Activated CD4-positive, alpha-beta T cell treated with anti-CD3 and anti-CD28 coated beads for 36 hours (primary cell): ENCODE measurements at regions not wholly inside any gene's neighbourhood (a gene's known extent, or its start where the extent isn't known, plus 50 kb on each side); places are given as distances from the start of the nearest gene placed in this dataset.

Source experiments
- ATAC-seq: fragments of 200-7000 bp; cut with Tn5 transposase; one replicate; pipeline ENCODE4 v1.10.0; 2021; ENCODE audit warnings: mild to moderate bottlenecking, moderate library complexity
- CTCF ChIA-PET: fragments of 350-600 bp; sonication (Branson Sonifier 250); formaldehyde crosslinking; loops from one replicate; lab custom pipeline; 2021; ENCODE audit warnings: antibody characterized with exemption; lab: Charles Lee
- POLR2A ChIA-PET: fragments of 350-600 bp; sonication (Branson Sonifier 250); formaldehyde crosslinking; loops from one replicate; lab custom pipeline; 2021; ENCODE audit warnings: antibody characterized with exemption, inconsistent platforms; lab: Charles Lee
- DNase-seq: peaks from one replicate; pipeline ENCODE4 v3.0.0-alpha.2; 2020
- H3K27ac Mint-ChIP-seq: one replicate; pipeline ENCODE4 v1.8.0; 2021; ENCODE audit warnings: mixed read lengths
- H3K27me3 Mint-ChIP-seq: one replicate; pipeline ENCODE4 v1.8.0; 2021; ENCODE audit warnings: mixed read lengths
- H3K36me3 Mint-ChIP-seq: one replicate; pipeline ENCODE4 v1.8.0; 2021; ENCODE audit warnings: low read depth, mixed read lengths
- H3K4me1 Mint-ChIP-seq: one replicate; pipeline ENCODE4 v1.8.0; 2021; ENCODE audit warnings: mixed read lengths
- H3K4me3 Mint-ChIP-seq: one replicate; pipeline ENCODE4 v1.8.0; 2021; ENCODE audit warnings: mild to moderate bottlenecking, moderate library complexity, mixed read lengths
- H3K9me3 Mint-ChIP-seq: one replicate; pipeline ENCODE4 v1.8.0; 2021; ENCODE audit warnings: low read depth, mixed read lengths
- intact Hi-C, 2 experiments: fragments of 100-400 bp; cut with DNase I in 1 of 2; cut with micrococcal nuclease in 1 of 2; formaldehyde crosslinking; loops; one replicate each; pipeline versions ENCODE4 v1.14.2 to v1.15.1; 2022 to 2024; cut with DNase I, micrococcal nuclease

DNA sequence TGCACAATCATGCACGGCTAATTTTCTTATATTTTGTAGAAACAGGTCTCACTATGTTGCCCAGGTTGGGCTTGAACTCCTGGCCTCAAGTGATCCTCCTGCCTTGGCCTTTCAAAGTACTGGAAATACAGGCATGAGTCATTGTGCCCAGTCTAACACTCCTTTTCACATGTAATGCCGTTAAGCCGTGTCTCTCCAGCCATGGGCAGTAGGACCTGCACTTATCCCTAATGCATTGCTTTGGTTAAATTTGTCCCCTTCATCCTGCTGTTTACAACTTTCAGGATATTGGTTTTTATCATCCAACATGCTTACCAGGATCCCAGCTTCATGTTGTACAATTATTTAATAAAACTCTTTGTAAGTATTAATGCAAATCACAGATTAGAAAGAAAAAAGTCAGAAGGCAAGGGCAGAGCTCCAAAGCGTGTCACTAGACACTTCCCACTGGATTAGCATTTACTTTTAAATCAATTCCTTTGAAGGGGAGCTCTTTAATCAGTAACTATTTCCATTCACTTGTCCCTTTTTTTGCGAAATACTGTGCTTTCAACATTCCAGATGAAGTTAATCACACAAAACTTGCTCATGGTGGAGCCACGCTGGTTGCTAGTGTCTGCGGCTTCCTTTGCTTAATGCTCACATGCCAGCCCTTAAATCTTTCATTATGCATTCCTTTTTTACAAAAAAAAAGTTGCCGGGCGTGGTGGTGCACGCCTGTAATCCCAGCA is 256.0 kb upstream of the AUTS2 start:
- DNase-seq (no peak), ATAC-seq (no peak)
- ChIA-PET CTCF (interaction anchor here (0.6 to 0.7 kb wide), 2 partner anchors 12 to 40 kb away, joined by 3 read pairs; no protein-coding TSS in a partner anchor), POLR2A (no interaction called here)
- intact Hi-C loops: no loop called here
- Mint-ChIP-seq H3K4me1 (no peaks in the 10 kb centered on the region), H3K27ac (no peak overlapping the region), H3K4me3 (no peak overlapping the region), H3K36me3 (no peaks in the 10 kb centered on the region), H3K27me3 (peaks cover 2% of the 10 kb centered on the region), H3K9me3 (peaks cover 7% of the 10 kb centered on the region)

DNA sequence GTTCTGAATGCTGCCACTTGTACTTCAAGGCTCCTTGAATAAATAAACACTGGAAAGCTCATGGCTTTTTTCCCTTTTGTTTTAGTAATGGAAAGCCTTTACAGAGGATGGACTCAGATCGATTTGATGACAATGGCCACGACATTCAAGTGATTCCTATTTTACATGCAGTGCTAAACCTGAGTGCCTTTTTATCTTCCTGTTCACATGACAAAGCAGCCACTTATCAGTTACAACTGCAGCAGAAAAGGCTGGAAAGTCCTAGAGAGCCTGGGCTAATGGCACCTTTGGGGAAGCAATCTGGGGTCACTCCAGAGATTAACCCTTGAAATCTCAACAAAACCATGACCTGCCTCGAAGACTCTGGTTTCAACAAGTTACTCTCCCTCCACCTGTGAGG is 249.0 kb upstream of the AUTS2 start:
- peaks cover 2% of the 10 kb centered on the region for H3K9me3 Mint-ChIP-seq
- ATAC-seq (no peak), DNase-seq (no peak)
- CTCF ChIA-PET: interaction anchor here (1.1 kb wide), 1 partner anchor 18 kb away, joined by 3 read pairs; no protein-coding TSS in a partner anchor
- no peak overlapping the region for H3K4me3 Mint-ChIP-seq
- H3K36me3 Mint-ChIP-seq: no peaks in the 10 kb centered on the region
- POLR2A ChIA-PET: no interaction called here
- intact Hi-C loops: no loop called here
- no peaks in the 10 kb centered on the region for H3K27me3 Mint-ChIP-seq
- H3K4me1 Mint-ChIP-seq: no peaks in the 10 kb centered on the region
- no peak overlapping the region for H3K27ac Mint-ChIP-seq

DNA sequence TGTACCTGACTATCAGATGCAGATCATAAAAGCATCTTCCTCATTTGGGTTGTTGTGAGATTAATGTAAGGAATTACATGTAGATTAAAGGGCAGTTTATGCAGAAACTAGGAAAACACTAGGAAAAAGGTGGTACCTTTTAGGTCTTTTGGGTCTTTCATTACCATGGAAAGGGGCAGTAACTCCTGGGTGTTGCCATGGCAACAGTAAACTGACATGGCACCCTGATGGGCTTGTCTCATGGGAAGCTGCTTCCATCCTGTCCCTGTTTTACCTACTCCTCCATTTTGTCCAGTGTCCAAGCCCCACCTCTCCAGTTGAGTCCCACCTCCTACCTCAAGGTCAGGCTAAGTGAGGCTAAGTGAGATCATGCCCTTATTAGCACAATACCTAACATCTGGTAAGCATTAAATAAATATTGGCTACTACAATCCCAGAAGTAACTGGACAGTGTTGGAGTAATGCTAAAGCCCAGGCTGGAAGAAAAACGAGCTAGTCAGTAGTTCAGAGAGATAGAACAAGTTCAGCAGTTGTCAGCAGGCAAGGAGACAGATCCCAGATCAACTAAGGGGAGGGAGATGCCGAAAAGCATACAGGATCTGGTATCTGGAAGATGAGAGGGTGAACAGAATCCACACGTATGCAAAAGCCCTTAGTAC is 240.0 kb upstream of the AUTS2 start:
- no peaks in the 10 kb centered on the region for H3K36me3 Mint-ChIP-seq
- DNase-seq (no peak), ATAC-seq (no peak)
- ChIA-PET POLR2A (no interaction called here), CTCF (interaction anchor here (0.6 kb wide), 1 partner anchor 9 kb away, joined by 3 read pairs; no protein-coding TSS in a partner anchor)
- H3K4me1 Mint-ChIP-seq: no peaks in the 10 kb centered on the region
- H3K27me3 Mint-ChIP-seq: no peaks in the 10 kb centered on the region
- no peaks in the 10 kb centered on the region for H3K9me3 Mint-ChIP-seq
- H3K4me3 Mint-ChIP-seq: no peak overlapping the region
- no peak overlapping the region for H3K27ac Mint-ChIP-seq
- intact Hi-C loops: no loop called here

DNA sequence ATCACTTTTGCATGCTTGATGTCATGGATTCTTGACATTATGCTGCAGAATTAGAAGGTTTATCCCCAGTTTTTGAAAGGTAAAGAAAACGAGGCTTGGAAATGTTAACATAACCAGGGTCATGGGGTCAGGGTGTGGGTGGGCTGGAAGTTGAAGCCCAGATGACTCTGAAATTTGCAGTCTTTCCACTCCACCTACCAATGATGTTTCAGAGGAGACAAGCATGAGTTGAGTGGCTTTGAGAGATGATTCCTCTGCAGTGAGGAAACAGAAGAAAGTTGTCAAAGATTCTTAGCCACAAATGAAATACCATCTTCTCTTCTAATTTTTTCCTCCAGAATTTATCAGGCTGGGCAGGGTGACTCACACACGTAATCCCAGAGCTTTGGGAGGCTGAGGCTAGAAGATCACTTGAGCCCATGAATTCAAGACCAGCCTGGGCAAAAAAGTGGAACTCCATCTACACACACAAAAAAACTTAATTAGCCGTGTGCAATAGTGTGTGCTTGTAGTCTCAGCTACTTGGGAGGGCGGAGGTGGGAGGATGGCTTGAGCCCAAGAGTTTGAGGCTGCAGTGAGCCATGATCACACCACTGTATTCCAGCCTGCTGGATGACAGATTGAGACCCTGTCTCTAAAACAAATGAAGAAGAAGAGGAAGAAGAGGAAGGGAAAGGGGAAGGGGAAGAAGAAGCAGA is 239.1 kb upstream of the AUTS2 start:
- ATAC-seq (no peak), DNase-seq (no peak)
- no peak overlapping the region for H3K27ac Mint-ChIP-seq
- no peaks in the 10 kb centered on the region for H3K9me3 Mint-ChIP-seq
- H3K36me3 Mint-ChIP-seq: no peaks in the 10 kb centered on the region
- intact Hi-C loops: no loop called here
- POLR2A ChIA-PET: no interaction called here
- no peak overlapping the region for H3K4me3 Mint-ChIP-seq
- H3K4me1 Mint-ChIP-seq: no peaks in the 10 kb centered on the region
- H3K27me3 Mint-ChIP-seq: no peaks in the 10 kb centered on the region
- CTCF ChIA-PET: no interaction called here

DNA sequence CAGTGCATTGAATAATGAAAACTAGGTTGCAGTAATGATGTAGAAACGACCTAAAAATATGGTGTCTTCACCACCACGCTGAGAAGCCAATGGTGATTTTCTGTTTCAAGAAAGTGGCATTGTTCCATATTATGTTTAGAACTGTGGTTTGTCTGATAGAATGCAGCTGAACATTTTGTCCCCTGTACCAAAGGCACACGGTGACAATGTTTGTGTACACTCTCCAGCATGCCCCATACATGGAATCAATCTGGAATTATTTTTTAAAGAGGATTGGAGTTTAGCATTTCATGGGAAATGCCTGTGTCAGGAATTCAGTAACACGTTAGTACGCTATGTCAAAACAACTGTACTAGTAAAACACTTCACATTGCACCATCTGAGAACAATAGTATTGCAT is 237.4 kb upstream of the AUTS2 start:
- ATAC-seq: no peak
- H3K4me3 Mint-ChIP-seq: no peak overlapping the region
- no peaks in the 10 kb centered on the region for H3K4me1 Mint-ChIP-seq
- ChIA-PET CTCF (no interaction called here), POLR2A (no interaction called here)
- no peaks in the 10 kb centered on the region for H3K27me3 Mint-ChIP-seq
- H3K36me3 Mint-ChIP-seq: no peaks in the 10 kb centered on the region
- intact Hi-C loops: no loop called here
- no peaks in the 10 kb centered on the region for H3K9me3 Mint-ChIP-seq
- DNase-seq: no peak
- no peak overlapping the region for H3K27ac Mint-ChIP-seq

DNA sequence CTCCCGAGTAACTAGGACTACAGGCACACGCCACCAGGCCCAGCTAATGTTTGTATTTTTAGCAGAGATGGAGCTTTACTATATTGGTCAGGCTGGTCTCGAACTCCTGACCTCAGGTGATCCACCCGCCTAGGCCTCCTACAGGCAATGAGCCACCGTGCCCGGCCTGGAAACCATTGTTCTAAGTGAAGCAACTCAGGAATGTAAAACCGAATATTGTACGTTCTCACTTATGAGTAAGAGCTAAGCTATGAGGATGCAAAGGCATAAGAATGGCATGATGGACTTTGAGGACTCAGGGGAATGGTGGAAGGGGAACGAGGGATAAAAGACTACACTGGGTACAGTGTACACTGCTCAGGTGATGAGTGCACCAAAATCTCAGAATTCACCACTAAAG is 235.1 kb upstream of the AUTS2 start:
- ChIA-PET POLR2A (interaction anchor here (0.6 kb wide), 1 partner anchor 14 kb away, joined by 4 read pairs; no protein-coding TSS in a partner anchor), CTCF (no interaction called here)
- Mint-ChIP-seq H3K27me3 (no peaks in the 10 kb centered on the region), H3K36me3 (no peaks in the 10 kb centered on the region), H3K4me3 (no peak overlapping the region), H3K4me1 (no peaks in the 10 kb centered on the region), H3K27ac (no peak overlapping the region), H3K9me3 (no peaks in the 10 kb centered on the region)
- intact Hi-C loops: no loop called here
- DNase-seq: no peak
- ATAC-seq: no peak

DNA sequence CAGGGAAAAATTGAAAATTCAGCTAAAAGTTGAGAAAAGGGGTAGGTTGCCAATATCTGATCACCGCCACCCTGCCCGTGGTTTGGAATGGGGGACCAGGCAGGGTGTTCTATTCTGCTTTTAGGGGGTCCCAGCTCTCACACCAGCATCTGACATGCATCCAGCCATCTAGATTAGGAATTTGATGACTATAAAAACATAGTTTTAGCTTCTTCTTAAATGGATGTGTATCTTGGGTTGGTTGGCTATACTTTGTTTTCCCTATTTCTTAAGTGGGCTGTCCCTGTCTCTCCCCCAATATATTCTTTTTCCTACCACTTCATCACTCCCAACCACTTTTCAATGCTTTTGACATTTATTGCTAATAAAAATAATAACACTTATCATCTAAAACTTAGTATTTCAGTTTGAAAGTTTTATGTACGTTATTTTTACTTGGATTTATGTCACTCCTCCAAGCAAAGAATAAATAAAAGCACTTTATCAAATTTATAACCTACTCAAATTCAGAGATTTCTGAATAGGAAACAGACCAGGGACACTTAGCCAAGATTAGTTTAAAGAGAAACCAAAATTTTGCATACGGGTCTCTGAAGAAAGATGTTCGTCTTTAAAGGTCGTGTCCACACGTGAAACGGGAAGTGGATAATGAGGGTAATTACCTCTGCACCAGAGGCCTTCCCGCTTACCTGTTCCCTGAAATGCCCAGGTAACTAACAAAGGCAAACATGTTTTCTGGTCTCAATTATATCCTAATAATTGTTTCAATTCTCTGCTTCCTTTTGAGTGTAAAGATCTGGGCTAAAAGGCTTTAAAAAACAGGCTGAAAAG is 233.2 kb upstream of the AUTS2 start:
- no peak for DNase-seq
- CTCF ChIA-PET: interaction anchor here (0.5 kb wide), 1 partner anchor 656 kb away, joined by 3 read pairs; no protein-coding TSS in a partner anchor
- no peaks in the 10 kb centered on the region for H3K4me1 Mint-ChIP-seq
- H3K4me3 Mint-ChIP-seq: no peak overlapping the region
- no peaks in the 10 kb centered on the region for H3K9me3 Mint-ChIP-seq
- no peaks in the 10 kb centered on the region for H3K27me3 Mint-ChIP-seq
- no peak for ATAC-seq
- no peak overlapping the region for H3K27ac Mint-ChIP-seq
- POLR2A ChIA-PET: no interaction called here
- intact Hi-C loops: no loop called here
- H3K36me3 Mint-ChIP-seq: no peaks in the 10 kb centered on the region

DNA sequence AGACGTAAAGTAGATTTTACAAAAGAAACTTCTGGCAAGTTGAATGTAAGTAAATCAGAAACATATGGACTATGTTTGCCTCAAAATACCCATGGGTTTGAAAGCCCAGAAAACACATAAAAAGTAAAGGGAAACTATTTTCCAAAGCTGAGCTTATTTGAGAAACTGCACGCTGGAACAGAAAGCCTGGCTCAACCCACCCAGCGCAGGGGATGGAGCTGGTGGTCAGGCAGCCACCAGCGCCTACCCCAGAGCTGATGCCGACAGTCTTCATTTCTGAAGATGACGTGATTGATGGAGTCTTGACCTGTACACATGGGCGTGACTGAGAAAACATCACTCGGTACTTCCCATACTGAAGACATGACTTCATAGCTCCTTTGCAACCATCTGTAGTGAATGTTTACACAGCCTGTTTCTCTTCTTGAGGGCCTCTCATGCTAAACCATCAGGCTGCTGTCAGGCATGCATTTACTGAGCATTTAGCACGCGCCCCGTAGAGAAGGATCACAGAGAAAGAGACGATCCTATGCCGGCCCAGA is 232.6 kb upstream of the AUTS2 start:
- Mint-ChIP-seq H3K27me3 (no peaks in the 10 kb centered on the region), H3K36me3 (no peaks in the 10 kb centered on the region), H3K4me1 (no peaks in the 10 kb centered on the region), H3K27ac (no peak overlapping the region), H3K4me3 (no peak overlapping the region), H3K9me3 (no peaks in the 10 kb centered on the region)
- ChIA-PET CTCF (no interaction called here), POLR2A (no interaction called here)
- intact Hi-C loops: no loop called here
- no peak for ATAC-seq
- DNase-seq: no peak

DNA sequence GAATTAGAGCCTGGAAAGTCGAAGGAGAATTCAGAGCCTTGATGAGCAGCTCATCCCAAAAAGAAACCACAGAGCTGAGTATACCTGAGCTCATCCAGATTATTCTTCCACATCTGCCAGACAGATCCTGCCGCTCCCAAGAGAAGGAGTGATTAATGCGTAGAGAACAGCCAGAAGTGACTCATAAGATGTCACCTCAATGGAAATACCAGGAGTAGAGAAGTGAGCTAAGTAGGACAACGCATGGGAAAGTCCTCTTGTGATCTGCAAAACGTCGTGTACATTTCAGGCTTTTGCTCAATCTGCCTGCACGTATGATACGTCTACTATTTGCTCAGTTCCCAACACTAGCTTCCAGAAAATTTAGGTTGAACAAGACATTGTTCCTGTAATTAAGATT is 230.5 kb upstream of the AUTS2 start:
- ATAC-seq: no peak
- no peaks in the 10 kb centered on the region for H3K4me1 Mint-ChIP-seq

DNA sequence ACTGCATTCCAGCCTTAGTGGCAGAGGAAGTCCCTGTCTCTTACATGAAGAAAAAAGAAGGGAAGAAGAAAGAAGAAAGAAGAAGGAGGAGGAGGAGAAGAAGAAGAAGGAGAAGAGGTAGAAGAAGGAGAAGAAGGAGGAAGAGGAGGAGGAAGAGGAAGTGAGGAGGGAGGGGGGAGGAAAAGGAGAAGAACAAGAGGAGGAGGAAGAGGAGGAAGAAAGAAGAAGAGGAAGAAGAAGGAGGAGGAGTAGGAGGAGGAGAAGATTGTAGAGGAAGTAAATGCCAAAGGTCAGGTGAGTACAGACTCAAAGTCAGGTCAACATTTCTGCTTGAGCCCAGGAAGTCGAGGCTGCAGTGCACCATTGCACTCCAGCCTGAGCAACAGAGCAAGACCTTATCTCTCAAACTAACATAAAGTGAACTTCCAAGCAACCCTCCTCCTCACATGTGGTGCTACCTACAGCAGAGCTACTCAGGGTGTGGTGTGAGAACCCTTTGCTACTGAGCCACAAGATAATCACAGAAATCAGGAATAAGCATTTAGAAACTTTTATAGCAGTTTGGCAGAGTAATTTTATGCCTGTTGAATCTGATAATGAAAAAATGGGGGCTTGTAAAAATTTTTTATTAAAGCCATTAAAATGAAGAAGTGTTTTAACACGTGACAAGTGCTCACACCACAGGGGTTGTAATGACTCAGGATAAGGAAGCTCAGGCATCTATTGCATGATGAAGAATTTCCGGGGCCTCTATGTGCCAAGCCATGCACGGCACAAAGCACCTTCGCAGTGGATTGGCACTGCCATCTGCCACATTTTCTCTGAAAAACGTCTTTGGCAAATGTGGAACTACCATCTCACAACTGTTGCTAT is 224.9 kb upstream of the AUTS2 start:
- POLR2A ChIA-PET: no interaction called here
- Mint-ChIP-seq H3K36me3 (no peaks in the 10 kb centered on the region), H3K4me1 (no peaks in the 10 kb centered on the region), H3K27ac (no peak overlapping the region), H3K4me3 (no peak overlapping the region), H3K9me3 (no peaks in the 10 kb centered on the region), H3K27me3 (no peaks in the 10 kb centered on the region)
- DNase-seq: peak; percentile 5
- no peak for ATAC-seq
- intact Hi-C loops: no loop called here
- CTCF ChIA-PET: no interaction called here

More for the DNA sequence above, 230.5 kb upstream of the AUTS2 start:
- Mint-ChIP-seq H3K36me3 (no peaks in the 10 kb centered on the region), H3K9me3 (no peaks in the 10 kb centered on the region), H3K27me3 (no peaks in the 10 kb centered on the region), H3K27ac (no peak overlapping the region), H3K4me3 (no peak overlapping the region)
- ChIA-PET POLR2A (no interaction called here), CTCF (no interaction called here)
- intact Hi-C loops: no loop called here
- no peak for DNase-seq
